Anterior cingulate cortex (tissue), 58 donors: ENCODE measurements at regions not wholly inside any gene's neighbourhood (a gene's known extent, or its start where the extent isn't known, plus 50 kb on each side); places are given as distances from the start of the nearest gene placed in this dataset.

Experiments
- DNase-seq, 58 donors: peaks; one replicate each; lab custom pipeline; 2025; lab: John Stamatoyannopoulos, UW

DNA sequence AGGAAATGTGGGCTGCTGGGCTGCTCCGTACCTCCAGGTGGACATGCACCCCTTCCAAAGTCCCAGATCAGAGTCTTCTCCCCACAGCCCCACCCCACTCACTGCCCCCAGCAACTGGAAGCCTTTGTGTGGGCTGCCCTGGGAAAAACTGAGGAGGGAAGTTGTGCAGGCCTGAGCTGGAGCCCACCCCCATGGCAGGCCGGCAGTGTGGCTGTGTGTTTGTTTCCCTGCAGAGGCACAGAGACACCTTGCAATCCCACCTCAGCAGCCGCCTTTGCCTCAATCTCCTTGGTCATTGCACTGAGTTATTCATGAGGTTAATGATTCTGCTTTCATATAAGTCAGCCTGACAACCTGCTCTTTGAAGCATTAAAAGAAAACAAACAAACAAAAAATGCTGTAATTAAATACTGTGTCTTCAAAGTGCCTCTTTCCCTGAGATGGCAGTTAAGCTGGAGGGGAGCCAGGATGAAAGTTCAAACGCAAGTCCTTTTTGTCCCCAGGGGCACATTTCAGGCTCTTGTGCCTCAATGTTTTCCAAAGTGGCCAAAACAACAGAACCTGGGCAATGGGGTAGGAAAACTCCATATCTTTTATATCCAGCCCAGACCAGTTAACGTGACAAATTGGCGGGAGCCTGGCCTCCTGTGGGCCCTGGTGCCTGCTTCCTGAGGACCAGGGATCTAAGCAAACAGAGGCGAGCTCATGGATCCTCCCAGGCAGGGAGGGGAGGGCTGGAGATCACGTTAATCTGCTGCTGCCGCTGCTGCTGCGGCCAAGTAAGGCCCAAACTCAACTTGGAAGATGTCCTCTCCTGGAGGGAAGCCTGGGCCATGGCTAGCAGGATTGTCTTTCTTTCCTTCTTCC is 51.9 kb upstream of the TSPAN11 start:
- DNase-seq: peak in 1 of 58 donors; percentile 2

DNA sequence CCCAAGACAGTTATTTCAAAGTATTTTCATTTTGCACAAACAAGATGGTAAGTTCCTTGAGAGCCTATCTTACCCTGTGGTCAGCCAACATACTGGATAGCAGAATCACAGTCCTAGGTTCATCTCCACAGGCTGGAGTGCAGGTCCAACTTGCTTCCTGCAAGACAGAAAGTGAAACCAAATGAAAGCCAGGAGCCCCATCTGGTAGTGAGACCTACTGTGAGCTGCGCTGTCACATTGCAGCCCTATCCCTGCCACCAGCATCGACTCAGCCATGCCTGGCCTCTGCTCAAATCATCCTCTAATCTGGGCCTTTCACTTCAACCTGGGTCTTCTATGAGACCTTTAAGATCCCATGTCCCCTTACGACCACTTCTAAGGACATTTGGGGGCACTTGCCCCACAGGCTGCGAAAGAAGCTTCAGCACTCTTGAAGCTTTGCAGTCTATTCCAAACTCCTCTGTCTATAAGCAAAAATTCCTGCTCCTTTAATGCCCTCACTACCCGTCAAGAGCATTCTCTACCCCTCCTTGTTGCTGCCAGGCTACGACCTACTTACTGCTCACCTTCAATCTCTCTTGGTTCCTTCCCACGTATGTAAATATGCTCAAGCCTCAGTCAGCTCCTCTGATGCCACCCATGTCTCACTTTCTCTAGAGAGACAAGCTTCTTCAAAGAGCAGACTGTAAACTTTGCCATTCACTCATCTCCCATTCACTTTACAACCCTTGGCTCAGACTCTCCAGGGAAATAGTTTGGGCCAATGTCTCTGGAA is 55.9 kb upstream of the TSPAN11 start:
- DNase-seq: no peak

DNA sequence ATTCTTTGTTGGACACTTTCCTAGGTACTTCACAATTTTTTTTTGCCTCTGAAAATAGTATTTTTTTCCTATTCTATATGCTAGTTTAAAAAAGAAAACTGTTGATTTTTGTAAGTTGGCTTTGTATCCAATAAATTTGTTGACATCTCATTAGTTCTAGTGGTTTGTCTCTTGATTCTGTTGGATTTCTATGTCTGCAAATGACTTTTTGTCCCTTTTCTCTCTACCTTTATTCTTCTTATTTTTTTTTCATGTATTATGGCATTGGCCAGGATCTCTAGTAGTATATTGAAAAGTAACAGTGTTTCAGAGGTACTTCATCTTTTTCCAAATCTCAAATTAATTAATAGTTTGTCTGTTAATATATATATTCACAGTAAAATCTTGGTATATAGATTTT is 59.1 kb upstream of the TSPAN11 start:
- DNase-seq: no peak

DNA sequence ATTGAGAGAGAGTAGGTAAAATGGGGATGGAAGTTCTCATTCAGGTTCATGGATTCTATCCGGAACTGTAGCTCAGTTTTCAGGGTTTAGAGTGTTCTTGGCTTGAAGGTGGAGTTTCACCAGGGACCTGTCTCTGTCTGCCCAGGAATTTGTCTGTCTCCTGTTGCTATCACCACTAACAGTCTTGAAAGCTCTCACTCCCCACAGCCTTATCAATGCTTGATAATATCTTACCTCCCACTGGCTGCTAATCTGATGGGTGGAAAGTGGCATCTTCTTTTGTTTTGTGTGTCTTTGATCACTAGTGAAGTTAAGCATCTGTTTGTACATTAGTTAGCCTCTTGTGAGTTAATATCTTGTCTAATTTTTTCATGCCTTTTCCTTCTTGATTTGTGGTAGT is 60.3 kb upstream of the TSPAN11 start:
- no peak for DNase-seq

DNA sequence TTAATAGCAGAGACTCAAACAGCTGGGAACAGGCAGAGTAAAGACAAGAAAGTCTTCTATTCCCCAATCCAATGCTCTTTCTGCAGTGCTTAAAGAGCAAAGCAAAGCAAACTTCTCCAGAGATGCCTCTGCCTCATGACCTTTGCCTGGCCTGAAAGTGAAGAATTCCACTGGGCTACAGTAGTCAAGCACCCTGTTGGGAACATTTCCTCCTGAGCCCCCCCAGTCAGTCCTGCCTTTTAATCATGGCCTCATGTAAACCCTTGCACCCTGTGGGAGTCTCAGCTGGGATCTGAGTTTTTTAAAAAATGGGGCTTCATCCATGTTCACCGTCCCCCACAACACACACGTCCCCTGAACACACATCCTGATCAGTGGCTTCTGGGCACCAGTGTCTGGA is 62.7 kb upstream of the TSPAN11 start:
- DNase-seq: no peak

DNA sequence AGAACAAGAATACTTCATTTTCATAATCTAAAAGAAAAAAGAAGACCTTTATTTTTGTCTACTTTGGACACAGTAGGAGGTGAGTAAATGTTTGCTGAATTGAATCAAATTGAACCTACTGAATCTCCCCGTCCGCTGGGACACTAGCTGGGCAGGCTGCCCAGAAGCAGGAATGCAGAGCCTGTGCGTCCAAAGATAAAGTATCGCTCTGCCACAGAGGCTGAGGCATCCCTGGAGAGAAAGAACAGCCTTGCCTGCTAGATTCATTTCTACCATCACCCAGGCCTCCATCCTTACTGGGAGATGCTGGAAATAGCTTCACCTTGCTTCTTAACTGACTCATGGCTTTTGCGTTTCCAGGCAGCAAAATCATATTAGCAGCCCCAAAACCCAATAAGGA is 64.1 kb upstream of the TSPAN11 start:
- DNase-seq: no peak

DNA sequence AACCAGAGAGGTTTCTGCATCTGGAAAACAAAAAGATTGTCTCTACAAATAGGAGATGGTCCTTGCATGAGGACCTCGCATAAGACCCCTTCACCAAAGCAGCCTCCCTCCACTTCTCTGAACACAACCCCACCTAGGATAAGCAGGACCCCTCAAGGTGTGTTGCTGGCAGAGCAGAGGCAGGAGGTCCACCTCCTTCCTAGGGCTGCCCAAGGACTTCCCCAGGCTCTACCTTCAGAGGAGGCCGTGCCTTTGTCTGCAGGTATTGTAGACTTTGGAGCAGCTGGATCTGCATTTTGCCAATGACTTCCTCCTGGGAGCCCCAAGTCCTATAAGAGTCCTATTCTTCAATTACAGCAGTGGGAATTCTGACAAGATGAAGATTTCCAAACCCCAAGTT is 67.3 kb upstream of the TSPAN11 start:
- DNase-seq: no peak

DNA sequence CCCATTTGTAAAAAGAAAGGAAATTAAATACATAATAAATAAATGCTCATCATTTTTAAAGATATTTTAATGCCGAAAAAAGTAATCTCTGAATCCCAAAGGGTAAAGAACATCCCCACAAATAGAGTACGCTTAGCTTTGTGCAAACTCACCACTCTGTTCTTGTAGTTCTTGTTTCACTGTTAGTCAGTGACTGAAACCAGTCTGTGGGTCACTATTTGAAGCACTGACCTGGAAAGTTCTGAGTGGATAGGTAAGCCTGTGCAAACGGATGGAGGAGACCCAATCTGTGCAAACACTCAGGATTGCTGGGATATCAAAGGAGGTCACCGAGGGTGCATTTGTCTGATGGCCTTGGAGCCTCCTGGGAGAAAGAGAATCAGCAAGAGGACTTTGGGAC is 68.1 kb upstream of the TSPAN11 start:
- DNase-seq: no peak

DNA sequence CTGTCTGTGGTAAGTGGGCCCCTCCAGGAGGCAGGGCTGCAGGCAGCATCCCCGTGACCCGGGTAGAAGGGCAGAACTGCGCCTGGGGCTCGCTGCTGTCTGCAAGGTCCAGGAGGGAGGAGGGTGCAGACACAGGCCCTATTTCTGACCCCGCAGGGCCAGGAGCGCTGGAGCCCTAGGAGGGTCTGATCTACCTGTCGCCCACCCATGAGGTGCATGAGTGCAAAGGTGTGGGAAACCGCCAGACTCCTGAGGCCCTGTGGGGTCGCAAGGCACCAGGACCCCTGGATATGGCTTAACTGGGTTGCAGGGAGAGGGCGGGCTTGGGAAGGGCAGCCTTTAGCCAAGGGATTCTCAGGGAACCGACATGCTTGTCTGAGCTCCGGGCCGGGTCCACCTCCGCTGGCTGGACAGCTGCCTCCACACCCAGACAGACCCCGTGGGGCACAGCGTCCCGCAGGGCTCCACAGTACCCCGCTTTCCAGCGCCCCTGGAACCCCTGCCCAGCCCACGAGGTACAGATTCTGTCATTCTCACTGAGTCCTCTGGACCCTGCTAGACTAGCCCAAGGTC is 72.9 kb upstream of the TSPAN11 start:
- DNase-seq: no peak

DNA sequence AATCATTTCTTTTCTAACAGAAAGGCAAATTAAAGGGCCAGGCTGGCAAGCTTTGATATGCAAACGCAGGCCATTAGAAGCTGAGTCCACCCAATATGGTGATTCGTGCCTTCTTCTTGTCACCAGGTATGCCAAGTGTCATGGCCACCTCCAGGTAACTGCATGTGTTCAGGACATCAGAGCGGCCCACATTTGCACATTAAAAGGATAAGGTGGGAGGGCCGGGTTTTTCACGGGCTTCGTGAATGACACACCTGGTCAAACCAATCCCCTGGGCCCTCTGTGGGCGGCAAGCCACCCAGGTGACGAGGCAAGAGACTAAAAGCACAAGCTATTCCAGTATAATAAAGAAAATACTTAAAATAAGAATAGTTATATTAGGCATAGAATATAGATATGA is 75.9 kb upstream of the TSPAN11 start:
- DNase-seq: no peak

DNA sequence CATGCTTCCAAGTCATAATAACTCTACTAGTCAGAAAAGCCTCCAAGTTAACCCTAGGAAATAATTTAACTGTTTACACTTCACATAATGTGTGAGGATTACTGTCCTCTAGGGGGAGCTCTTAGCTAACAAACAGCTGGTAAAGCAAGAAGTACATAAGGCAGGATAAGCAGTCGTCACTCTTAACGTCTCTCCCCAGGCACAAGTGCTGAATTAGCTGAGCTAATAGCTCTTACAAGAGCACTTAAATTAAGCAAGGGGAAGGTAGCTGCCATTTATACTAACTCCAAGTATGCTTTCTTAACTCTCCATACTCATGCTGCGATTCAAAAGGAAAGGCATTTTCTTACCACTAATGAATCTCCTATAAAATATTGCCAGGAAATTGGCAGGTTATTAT is 79.3 kb upstream of the TSPAN11 start:
- no peak for DNase-seq

DNA sequence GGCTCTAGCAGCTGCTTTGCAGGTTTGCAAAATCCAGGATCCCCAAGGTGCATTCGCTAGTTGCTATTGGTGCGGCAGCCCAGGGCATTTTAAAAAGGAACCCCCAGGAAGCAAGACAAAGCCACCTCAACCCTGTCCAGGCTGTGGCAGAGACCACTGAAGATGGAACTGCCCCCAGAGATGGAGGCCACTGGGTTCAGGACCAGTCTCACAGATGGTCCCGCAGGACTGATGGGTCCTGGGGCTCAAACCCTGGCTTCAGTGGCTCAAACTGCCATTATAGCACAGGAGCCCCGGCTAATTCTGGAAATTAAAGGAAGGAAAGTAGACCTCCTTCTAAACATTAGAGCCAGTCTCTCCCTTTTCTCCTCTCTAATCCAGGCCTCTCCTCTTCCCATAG is 79.8 kb upstream of the TSPAN11 start:
- DNase-seq: no peak

DNA sequence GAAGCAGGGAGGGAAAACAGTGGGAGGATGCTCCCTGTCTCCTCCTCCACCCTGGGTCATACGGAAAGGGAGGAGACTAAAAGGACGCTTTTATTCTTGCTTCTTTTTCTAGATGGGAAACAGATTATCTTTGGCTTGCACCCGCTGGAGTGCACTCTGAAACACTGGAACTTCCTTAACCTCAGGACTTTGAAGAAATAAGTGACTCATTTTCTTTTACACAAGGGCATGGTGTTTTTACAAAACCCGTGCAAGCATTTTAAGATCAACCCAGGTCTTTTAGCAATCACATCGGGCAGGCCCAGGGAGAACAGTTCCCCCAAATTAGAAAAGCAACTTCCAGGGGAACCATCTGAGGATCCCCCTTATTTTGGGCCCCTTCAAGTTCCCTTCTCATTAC is 80.9 kb upstream of the TSPAN11 start:
- DNase-seq: no peak

DNA sequence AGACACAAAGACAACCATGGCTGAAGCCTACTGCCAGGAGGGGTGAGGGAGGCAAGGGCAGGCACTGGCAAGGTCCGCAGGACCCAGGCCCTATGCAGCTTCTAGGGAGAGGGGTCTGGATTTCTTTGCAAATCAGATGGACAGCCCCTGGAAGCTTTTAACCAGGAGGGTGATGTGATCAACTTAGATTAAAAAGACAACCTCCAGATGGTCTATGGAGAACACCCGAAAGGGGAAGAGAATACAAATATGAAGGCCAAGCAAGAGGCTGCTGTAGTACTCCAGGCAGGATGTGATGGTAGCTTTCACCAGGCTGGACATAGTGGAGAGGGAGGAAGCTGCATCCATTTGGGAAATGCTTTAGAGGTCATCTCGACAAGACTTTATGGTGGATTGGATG is 83.3 kb upstream of the TSPAN11 start:
- DNase-seq: no peak

DNA sequence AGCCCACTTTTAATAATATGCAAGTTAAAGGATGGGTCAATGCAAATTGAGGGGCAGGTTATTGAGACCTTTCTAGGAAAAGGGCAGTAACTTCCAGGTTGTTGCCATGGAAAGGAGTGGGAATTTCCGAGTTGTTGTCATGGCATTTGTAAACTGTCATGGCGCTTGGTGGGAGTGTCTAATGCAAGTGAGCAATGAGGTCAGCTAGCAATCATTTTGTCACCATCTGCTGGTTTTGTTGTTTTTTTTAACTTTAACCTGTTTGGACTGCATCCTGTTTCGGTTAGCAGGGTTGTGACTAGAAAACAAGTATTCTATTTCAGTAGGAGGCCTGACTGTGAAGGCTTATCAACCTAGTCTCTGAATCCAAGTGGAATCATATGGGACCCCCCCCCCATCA is 85.8 kb upstream of the TSPAN11 start:
- DNase-seq: no peak

DNA sequence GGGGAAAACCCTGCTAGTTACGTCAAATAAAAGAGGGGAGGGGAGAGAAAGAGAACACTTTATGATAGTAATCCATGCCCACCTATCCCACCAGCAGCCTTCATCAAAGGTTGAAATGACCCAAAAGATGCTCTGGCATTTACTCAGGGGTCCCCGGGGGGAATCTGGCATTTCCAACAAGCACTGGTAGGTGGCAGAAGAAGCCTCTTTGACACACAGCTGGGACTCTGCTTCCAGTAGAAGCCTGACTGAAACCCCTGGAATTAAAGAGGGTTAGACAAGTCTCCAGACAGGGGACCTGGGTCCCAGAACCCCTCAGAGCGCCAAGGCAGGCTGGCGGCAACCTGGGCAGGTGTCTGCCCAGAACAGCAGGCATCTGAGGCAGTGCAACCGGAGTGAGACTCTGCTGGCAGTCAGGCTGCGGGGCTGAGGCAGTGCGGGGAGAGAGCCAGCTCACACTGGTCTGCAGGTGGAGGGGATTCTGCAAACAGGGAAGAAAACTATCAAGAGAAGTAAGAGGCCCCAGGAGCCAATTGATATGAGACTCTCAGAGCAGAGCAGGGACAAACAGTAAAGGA is 85.0 kb upstream of the CAPRIN2 start:
- no peak for DNase-seq

DNA sequence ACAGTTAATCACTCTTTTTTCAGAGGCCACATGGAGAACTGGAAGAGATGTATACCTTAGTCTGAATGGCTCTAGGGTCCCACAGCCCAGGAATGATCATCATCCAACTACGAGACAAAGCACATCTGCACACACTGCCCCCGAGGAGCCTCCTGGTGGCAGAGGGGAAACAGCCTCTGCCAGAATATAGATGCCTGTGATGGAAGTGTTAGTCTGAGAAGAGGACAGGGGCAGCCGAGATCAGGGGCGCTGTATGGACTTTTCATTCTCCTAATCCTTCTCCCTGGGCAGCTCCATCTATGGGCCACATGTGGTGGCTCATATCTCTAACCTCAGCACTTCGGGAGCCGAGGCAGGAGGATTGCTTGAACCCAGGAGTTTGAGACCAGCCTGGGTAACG is 82.8 kb upstream of the CAPRIN2 start:
- DNase-seq: no peak

DNA sequence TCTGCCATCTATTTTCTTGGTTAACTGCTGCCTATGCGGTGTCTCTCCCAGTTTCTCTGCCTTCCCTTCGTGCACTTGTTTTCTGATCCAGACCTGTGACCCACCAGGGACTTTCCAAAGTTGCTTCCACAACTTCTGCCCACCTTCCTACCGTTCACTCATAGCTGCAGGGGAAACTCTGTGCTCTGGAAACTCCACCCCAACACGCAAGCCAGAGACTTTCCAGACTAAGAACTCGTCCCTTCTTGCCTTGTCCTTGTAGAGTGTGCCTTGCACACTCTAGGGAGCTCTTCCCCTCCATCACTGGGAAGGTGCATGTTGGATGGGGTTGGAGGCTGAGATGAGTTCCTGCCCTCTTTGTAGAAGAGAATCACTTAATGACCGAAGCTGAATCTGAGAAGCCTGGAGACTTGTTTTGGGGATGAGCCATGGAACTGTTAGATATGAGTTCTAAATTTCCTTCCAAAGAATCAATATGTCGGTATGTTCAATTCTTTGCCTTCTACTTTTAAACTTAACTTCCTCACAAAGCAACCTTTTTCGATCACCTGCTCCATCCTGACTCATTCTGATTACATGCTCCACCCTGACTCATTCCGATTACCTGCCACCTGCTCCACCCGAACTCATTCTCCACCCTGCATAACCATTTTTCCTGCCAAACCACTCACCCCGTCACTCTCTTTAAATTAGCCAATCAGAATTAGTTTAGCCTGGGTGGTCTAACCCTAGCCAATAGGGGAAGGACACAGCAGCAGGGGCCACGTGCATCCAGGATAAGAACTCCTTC is 82.1 kb upstream of the CAPRIN2 start:
- DNase-seq: no peak

DNA sequence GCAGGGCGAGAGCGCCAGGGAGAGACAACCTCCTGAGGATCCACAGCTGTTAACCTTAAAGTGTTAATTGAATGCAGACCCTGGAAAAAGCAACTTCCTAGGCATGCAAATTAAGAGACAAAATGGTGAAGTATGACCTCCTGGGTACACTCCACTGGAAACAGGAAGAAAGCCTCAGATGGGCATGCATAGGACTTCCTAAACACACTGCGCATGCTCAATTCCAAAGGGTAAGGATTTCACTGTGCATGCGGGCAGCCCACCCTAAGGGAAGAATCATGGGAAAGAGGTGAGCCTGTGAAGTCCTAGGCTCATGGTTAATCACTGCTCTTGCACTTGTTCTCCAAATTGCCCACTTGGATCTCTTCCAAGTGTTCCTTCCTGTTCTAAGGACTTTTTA is 80.5 kb upstream of the CAPRIN2 start:
- DNase-seq: no peak

DNA sequence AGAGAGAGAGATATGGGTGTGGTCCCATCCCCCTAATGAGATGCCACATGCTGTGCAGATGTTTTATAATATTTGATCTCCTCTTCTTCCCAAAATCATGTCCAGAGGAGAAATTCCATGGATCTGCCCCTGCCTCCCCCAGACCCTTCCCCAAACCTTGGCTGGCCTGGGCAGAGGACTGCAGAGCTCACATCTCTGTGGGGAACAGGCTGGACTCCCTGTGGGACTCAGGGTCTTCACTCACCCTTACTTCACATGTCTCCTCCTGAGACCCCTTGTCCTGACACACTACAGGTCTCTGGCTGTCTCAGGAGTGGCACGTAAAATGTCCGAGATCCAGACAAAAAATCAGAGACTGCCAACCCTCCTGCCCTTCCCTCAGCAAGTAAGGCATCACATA is 76.0 kb upstream of the CAPRIN2 start:
- DNase-seq: no peak

DNA sequence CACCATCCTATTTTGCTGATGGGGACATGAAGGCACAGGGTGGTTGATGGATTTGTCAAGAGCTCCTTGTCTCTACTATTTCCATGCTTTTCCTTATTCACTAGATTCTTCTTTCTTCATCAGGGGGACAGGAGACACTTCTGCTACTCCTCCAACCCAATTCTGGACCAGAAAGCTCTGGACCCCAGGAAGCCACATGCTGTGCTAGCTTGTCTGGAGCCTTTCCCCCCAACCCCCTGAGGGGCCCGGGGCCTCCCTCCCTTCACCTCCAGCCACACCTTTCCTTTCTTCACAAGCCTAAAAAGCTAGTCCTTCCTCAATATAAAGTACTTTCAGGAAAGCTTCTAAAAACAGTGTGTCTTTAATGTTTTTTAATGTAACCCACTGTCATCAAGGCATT is 75.1 kb upstream of the CAPRIN2 start:
- no peak for DNase-seq
